RWPE1 (cell line): ENCODE measurements at regions not wholly inside any gene's neighbourhood (a gene's known extent, or its start where the extent isn't known, plus 50 kb on each side); places are given as distances from the start of the nearest gene placed in this dataset.

Source experiments
- CTCF ChIA-PET: fragments of 350-600 bp; sonication (Branson Sonifier 250); formaldehyde crosslinking; extraction: SDS; loops from one replicate; lab custom pipeline; 2021; lab: Yijun Ruan, JAX
- POLR2A ChIA-PET: fragments of 400-600 bp; formaldehyde crosslinking; extraction: SDS; loops from one replicate; lab custom pipeline; 2020; ENCODE audit warnings: antibody characterized with exemption; ENCODE audit not compliant: low non-redundant PET; lab: Yijun Ruan, JAX
- DNase-seq: peaks from one replicate; pipeline ENCODE4 v3.0.0; 2012; ENCODE audit warnings: low spot score
- H3K27ac ChIP-seq: fragments of 450-650 bp; 2 replicates; pipeline ENCODE4 v1.5.1; 2017
- TF ChIP-seq, protein P1 (sequence below): fragments of 450-650 bp; conservative IDR thresholded peaks from 2 replicates; pipeline ENCODE4 v1.5.1; 2017; ENCODE audit warnings: low read depth, mild to moderate bottlenecking

DNA sequence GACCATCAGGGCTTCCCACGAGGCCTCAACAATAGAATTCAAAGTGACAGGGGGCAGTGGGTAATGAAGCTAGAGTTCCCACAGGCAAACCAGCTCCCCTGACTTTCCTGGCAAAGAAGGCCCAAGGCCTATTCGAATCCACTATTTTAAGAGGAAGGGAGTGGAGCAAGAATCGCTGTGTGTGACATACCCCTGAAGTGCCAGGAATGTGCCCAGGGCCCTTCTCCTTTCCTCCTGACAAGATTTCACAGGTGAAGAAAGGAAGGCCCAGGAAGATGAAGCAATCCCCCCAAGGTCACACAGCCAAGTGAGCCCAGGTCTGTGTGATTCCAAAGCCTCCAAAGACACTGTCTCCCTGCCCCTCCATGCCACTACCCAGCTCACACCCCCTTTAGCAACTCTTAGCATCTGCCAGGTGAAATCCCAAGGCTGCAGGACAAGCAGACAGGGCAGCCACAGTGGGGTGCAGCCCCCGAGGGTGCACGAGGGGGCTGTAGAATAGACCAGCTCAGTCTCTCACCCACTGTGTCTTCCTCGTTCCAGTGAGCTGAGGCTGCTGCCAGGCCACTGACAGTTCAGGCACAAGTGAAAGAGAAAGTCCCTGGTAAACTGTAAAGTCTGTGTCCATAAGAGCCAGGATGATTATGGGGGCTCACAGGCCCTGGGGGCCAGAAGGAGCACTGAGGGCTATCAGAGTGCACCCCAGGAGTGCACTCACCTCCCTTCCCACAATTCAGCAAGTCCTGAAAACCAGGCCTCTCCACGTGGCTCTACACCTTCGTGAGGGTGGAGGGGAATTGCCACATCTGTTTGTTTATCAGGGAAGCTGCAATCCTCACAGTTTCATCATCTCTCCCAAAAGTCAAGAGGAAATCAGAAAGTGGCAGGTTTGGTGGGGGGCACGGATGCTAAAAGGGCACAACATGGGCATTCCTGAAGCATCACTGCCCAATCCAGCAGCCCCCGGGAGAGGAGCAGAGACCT, 70.8 kb upstream of the ZMIZ1 start:
- CTCF ChIA-PET = interaction anchor here (0.5 to 1.1 kb wide), 2 partner anchors 123 to 950 kb away, joined by 3 to 4 read pairs; no protein-coding TSS in a partner anchor

DNA sequence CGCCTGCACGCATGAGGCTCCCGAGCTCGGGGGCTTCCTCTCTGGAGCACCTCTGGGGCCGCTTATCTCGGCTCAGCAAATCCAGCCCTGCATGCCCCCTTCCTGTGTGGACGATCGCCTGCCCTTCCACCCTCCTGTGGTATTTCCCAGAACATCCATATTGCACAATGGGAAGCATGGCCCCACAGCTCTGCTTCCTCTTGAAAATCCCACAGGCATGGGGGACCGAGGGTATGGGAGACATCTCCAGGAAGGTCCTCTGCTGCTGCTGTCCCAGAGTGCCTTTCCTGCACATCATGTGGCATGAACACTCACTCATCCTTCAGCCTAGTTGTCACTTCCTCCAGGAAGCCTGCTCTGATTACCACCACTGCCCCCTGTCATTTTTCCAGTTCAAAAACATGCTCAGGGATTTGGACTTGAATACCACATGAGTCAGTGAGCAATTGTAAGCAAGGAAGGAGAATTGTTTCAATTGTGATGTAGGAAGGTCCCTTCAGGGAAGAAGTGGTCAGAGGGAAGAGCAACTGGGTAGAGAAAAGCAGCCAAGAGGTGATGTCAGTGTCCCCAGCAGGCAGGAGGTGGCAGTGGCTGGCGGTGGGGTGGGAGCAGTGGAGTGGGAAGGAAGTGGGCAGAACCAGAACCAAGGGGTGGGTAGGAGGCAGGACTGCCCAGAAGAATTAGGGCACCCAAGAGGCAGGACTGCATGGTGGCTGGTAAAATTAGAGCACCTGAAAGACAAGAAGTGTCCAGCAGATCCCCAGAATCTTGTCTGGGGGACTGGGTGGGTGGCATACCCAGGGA, 67.5 kb upstream of the ZMIZ1 start:
- TF ChIP-seq, protein P1, sequence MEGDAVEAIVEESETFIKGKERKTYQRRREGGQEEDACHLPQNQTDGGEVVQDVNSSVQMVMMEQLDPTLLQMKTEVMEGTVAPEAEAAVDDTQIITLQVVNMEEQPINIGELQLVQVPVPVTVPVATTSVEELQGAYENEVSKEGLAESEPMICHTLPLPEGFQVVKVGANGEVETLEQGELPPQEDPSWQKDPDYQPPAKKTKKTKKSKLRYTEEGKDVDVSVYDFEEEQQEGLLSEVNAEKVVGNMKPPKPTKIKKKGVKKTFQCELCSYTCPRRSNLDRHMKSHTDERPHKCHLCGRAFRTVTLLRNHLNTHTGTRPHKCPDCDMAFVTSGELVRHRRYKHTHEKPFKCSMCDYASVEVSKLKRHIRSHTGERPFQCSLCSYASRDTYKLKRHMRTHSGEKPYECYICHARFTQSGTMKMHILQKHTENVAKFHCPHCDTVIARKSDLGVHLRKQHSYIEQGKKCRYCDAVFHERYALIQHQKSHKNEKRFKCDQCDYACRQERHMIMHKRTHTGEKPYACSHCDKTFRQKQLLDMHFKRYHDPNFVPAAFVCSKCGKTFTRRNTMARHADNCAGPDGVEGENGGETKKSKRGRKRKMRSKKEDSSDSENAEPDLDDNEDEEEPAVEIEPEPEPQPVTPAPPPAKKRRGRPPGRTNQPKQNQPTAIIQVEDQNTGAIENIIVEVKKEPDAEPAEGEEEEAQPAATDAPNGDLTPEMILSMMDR = no peak
- POLR2A ChIA-PET = no interaction called here
- no peak for DNase-seq
- H3K27ac ChIP-seq = no peak overlapping the region
- CTCF ChIA-PET = no interaction called here

More for the DNA sequence above, 70.8 kb upstream of the ZMIZ1 start:
- H3K27ac ChIP-seq = no peak overlapping the region; the same call in 1 of the 2 replicates
- POLR2A ChIA-PET = interaction anchor here (0.5 kb wide), 1 partner anchor 24 kb away, joined by 4 read pairs; no protein-coding TSS in a partner anchor
- no peak for DNase-seq
- TF ChIP-seq, protein P1 = no peak

- TF ChIP-seq, protein P1 = no peak
- ChIA-PET POLR2A (interaction anchor here (0.7 kb wide), 1 partner anchor 346 kb away, joined by 3 read pairs; no protein-coding TSS in a partner anchor), CTCF (no interaction called here)
- H3K27ac ChIP-seq = no peak overlapping the region
- no peak for DNase-seq
Observed at GRCh38 chr10:79002336-79002735, 66.4 kb upstream of the ZMIZ1 start.

- TF ChIP-seq, protein P1 = no peak
- CTCF ChIA-PET = interaction anchor here (0.6 to 1.0 kb wide), 3 partner anchors 50 to 1337 kb away, joined by 3 to 4 read pairs (median 4); no protein-coding TSS in a partner anchor
- no peak for DNase-seq
- no peak overlapping the region for H3K27ac ChIP-seq
- POLR2A ChIA-PET = no interaction called here
Observed at GRCh38 chr10:79003183-79004100, 65.3 kb upstream of the ZMIZ1 start.

DNA sequence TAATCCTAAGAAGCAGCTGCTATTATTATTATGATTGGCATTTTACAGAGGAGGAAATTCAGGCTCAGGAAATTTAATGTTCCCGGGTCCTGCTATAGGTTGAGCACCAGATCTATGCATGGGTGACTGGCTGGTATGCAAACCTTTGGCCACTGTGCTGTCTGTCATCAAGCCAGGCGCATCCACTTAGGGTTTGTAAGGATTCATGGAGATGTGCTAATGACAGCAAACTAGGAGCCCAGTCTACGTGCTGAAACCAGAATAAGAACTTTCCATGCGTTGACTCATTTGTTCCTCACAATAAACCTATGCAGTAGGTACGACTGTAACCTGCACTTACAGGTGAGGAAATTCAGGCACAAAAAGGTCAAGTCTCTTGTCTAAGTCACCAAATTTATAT, 64.5 kb upstream of the ZMIZ1 start:
- POLR2A ChIA-PET = no interaction called here

More for the DNA sequence above, 64.5 kb upstream of the ZMIZ1 start:
- CTCF ChIA-PET = interaction anchor here (0.6 to 1.0 kb wide), 2 partner anchors 49 to 780 kb away, joined by 3 to 4 read pairs; no protein-coding TSS in a partner anchor
- TF ChIP-seq, protein P1 = no peak
- no peak overlapping the region for H3K27ac ChIP-seq
- no peak for DNase-seq
